ES-I3 (cell line): ENCODE measurements at regions not wholly inside any gene's neighbourhood (a gene's known extent, or its start where the extent isn't known, plus 50 kb on each side); places are given as distances from the start of the nearest gene placed in this dataset.
"Not testable (repeated sequence)": the region's sequence is repeated elsewhere in the genome, so short reads cannot be mapped to it uniquely, and the experiment has no call there.

ENCODE experiments used
- H3K36me3 ChIP-seq: 2 replicates; pipeline ENCODE4 v1.6.1; 2013; ENCODE audit warnings: mild to moderate bottlenecking, low read length, control low read depth, moderate library complexity; ENCODE audit not compliant: insufficient read depth
- H3K4me1 ChIP-seq: 2 replicates; pipeline ENCODE4 v1.6.1; 2013; ENCODE audit warnings: mild to moderate bottlenecking, control low read depth, low read length; ENCODE audit not compliant: insufficient read depth
- H3K9ac ChIP-seq: 2 replicates; pipeline ENCODE4 v1.6.1; 2013; ENCODE audit warnings: low read depth, mild to moderate bottlenecking, low read length, moderate library complexity
- H3K9me3 ChIP-seq: 2 replicates; pipeline ENCODE4 v1.6.1; 2013; ENCODE audit warnings: mild to moderate bottlenecking, low read length, moderate library complexity; ENCODE audit not compliant: control insufficient read depth, insufficient read depth

GRCh38 chr4:59380841-59381366, 1819.2 kb upstream of the ADGRL3 start:
- Histone ChIP-seq H3K9me3 (no peaks in the 10 kb centered on the region), H3K4me1 (no peaks in the 10 kb centered on the region), H3K9ac (no peak overlapping the region), H3K36me3 (no peaks in the 10 kb centered on the region)

GRCh38 chr4:59381591-59381990, 1818.5 kb upstream of the ADGRL3 start:
- no peaks in the 10 kb centered on the region for H3K36me3 ChIP-seq
- no peaks in the 10 kb centered on the region for H3K9me3 ChIP-seq
- H3K9ac ChIP-seq: no peak overlapping the region
- H3K4me1 ChIP-seq: no peaks in the 10 kb centered on the region

- Histone ChIP-seq H3K36me3 (no peaks in the 10 kb centered on the region), H3K4me1 (no peaks in the 10 kb centered on the region), H3K9ac (no peak overlapping the region), H3K9me3 (no peaks in the 10 kb centered on the region)
Measured at GRCh38 chr4:59387759-59388758, 1812.1 kb upstream of the ADGRL3 start.

- Histone ChIP-seq H3K36me3 (no peaks in the 10 kb centered on the region), H3K9ac (no peak overlapping the region; the same call in 1 of the 2 replicates), H3K4me1 (no peaks in the 10 kb centered on the region), H3K9me3 (no peaks in the 10 kb centered on the region)
Measured at GRCh38 chr4:59393780-59394179, 1806.3 kb upstream of the ADGRL3 start.

GRCh38 chr4:59400334-59400733, 1799.8 kb upstream of the ADGRL3 start:
- no peaks in the 10 kb centered on the region for H3K36me3 ChIP-seq
- H3K9me3 ChIP-seq: no peaks in the 10 kb centered on the region
- H3K4me1 ChIP-seq: no peaks in the 10 kb centered on the region
- H3K9ac ChIP-seq: no peak overlapping the region

GRCh38 chr4:59409647-59410046, 1790.5 kb upstream of the ADGRL3 start:
- no peaks in the 10 kb centered on the region for H3K36me3 ChIP-seq

GRCh38 chr4:59412739-59413138, 1787.4 kb upstream of the ADGRL3 start:
- Histone ChIP-seq H3K36me3 (no peaks in the 10 kb centered on the region), H3K9me3 (0 out of 2 replicates have a peak, but pooled peaks cover 2% of the 10 kb centered on the region), H3K4me1 (no peaks in the 10 kb centered on the region), H3K9ac (no peak overlapping the region)

More at GRCh38 chr4:59409647-59410046, 1790.5 kb upstream of the ADGRL3 start:
- Histone ChIP-seq H3K4me1 (no peaks in the 10 kb centered on the region), H3K9ac (no peak overlapping the region), H3K9me3 (no peaks in the 10 kb centered on the region)

- H3K9ac ChIP-seq: no peak overlapping the region
- H3K36me3 ChIP-seq: no peaks in the 10 kb centered on the region
- H3K9me3 ChIP-seq: no peaks in the 10 kb centered on the region
- H3K4me1 ChIP-seq: no peaks in the 10 kb centered on the region
Measured at GRCh38 chr4:59455751-59456150, 1744.4 kb upstream of the ADGRL3 start.

GRCh38 chr4:59457576-59457975, 1742.5 kb upstream of the ADGRL3 start:
- no peaks in the 10 kb centered on the region for H3K9me3 ChIP-seq
- H3K36me3 ChIP-seq: no peaks in the 10 kb centered on the region
- H3K4me1 ChIP-seq: no peaks in the 10 kb centered on the region
- no peak overlapping the region for H3K9ac ChIP-seq

GRCh38 chr4:59484944-59485343, 1715.2 kb upstream of the ADGRL3 start:
- Histone ChIP-seq H3K9me3 (no peaks in the 10 kb centered on the region), H3K9ac (no peak overlapping the region), H3K4me1 (peaks cover 6% of the 10 kb centered on the region; the same call in 1 of the 2 replicates), H3K36me3 (no peaks in the 10 kb centered on the region)

GRCh38 chr4:59500103-59500502, 1700.0 kb upstream of the ADGRL3 start:
- H3K36me3 ChIP-seq: no peaks in the 10 kb centered on the region
- no peak overlapping the region for H3K9ac ChIP-seq
- peaks cover 8% of the 10 kb centered on the region; the same call in 1 of the 2 replicates for H3K4me1 ChIP-seq
- no peaks in the 10 kb centered on the region for H3K9me3 ChIP-seq

- Histone ChIP-seq H3K9me3 (no peaks in the 10 kb centered on the region), H3K9ac (no peak overlapping the region), H3K36me3 (no peaks in the 10 kb centered on the region), H3K4me1 (peaks cover 8% of the 10 kb centered on the region; the same call in 1 of the 2 replicates)
Measured at GRCh38 chr4:59503731-59504130, 1696.4 kb upstream of the ADGRL3 start.

GRCh38 chr4:59511809-59512208, 1688.3 kb upstream of the ADGRL3 start:
- not testable (repeated sequence) for H3K9ac ChIP-seq, H3K36me3 ChIP-seq, H3K4me1 ChIP-seq, H3K9me3 ChIP-seq

- no peaks in the 10 kb centered on the region for H3K9me3 ChIP-seq
- no peaks in the 10 kb centered on the region for H3K36me3 ChIP-seq
- H3K4me1 ChIP-seq: no peaks in the 10 kb centered on the region
- H3K9ac ChIP-seq: no peak overlapping the region
Measured at GRCh38 chr4:59517007-59517406, 1683.1 kb upstream of the ADGRL3 start.
